Testis (tissue), 2 donors: ENCODE measurements at regions not wholly inside any gene's neighbourhood (a gene's known extent, or its start where the extent isn't known, plus 50 kb on each side); places are given as distances from the start of the nearest gene placed in this dataset.

Experiments used
- CTCF ChIP-seq, 3 experiments: fragments of 450-650 bp in 2 of 3; fragments of 200-600 bp in 1 of 3; sonication (generic) in 1 of 3; IDR thresholded peaks; one replicate each; pipeline ENCODE4 v1.5.1; 2016 to 2019; ENCODE audit warnings: antibody characterized with exemption in 3 of 3, mild to moderate bottlenecking in 2 of 3, moderate library complexity in 1 of 3
- POLR2A ChIP-seq: fragments of 450-650 bp; IDR thresholded peaks from one replicate; pipeline ENCODE4 v1.6.1; 2017; ENCODE audit warnings: antibody characterized with exemption, mild to moderate bottlenecking, moderate library complexity

GRCh38 chr6:4559281-4559875, 216.8 kb upstream of the CDYL start:
- TF ChIP-seq CTCF (IDR thresholded peaks at IDR 0.05) (no peak), POLR2A (no peak)
